Stimulated activated CD4-positive, alpha-beta T cell treated with anti-CD3 and anti-CD28 coated beads, Interleukin-1b, Interleukin-23, amount 100 ng/mL, for 48 hours (primary cell): ENCODE measurements at regions not wholly inside any gene's neighbourhood (a gene's known extent, or its start where the extent isn't known, plus 50 kb on each side); places are given as distances from the start of the nearest gene placed in this dataset.

Source experiments
- DNase-seq: peaks from one replicate; pipeline ENCODE4 v3.0.0-alpha.2; 2020

DNA sequence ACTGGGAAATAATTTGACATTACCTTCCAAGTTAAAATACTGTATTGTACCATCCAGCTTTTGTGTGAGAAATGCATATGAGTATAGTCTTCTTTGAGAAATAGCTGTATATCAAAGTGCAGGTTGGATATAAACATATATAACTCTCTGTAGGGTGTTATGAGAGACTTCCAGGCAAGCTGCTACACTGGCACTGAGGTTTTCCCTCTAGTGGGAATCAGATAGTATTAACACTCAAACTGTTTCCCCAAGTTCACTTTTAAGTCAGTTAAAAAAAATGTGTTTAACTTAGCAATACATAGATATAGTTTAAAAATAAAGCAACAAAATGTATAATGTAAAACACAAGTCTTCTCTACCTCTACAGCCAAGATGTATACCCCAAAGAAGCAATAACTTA, 368.4 kb upstream of the SLC8A1 start:
- DNase-seq: no peak

DNA sequence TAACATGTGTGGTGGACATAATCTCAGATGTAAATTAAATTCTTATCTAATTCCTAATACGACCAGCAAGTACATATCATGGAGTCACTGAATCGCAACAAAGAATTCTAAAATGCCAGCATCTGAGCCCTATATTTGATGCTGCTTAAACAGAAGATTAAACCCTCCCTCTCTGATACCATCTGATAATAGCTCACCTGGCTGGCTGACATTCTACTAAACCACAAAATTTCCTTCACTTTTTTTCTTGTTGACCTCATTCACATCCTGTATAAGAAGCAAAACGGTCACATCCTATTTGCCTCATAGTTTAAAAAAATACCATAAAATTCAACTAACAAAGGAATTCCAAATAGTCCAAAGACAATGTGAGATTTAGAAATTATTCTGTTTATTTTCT, 371.6 kb upstream of the SLC8A1 start:
- DNase-seq: no peak

DNA sequence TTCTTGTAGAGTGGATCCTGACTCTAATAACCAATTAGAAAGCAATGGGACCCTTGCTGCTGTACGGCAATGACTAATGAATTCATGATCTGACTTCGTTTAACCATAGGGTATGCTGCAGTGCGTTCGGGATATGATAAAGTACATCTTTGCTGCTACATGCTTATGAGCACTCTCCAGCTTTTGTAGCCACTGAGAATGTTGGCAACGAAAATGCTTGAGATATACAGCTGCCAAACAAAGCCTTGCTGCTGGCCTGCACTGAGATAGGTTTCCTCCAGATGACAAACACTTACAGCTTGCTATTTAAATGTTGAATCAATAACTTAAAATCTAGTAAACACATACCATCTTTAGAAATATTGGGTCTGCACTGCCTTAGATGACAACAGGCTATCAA, 372.4 kb upstream of the SLC8A1 start:
- no peak for DNase-seq

DNA sequence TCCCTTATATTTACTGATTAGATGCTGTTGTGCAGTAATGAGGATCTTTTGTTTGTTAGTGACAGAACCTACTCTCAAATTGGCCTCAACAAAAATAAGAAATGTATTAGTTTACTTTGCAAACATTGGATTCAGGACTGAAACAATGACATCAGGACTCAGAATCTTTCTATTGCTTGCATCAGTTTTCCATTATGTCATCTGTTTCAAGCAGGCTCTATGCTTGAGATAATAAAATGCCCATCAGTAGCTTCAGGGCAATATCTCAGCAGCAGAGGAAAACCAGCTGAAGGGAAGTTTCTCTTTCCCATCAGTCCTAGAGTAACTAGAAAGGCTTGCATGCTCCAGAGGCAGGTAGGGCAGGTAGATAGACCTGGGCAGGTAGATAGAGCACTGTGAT, 375.5 kb upstream of the SLC8A1 start:
- no peak for DNase-seq

DNA sequence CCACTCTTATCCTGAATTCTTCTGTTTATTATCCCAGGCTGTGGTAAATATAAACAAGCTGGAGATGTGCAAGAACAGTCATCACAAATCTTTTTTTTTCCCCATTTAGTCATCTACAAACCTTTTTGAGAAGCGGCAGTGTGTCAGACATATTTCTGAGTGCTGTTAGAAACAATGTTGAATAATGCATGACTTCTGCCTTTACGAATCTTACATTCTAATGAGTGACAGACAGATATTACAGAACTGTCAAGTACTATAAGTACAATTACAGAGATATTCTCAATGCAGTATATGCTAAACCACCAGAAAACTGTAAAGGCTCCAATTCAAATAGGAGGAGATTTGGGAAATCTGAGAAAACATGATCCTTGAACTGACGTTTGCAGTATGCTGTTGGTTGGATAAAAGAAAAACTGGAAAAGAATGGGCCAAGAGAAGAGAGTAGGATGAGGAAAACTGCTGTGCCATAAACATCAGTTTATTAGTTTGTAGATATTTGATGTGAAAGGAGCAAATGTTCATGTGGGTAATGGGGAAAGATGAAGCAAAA, 379.5 kb upstream of the SLC8A1 start:
- no peak for DNase-seq

DNA sequence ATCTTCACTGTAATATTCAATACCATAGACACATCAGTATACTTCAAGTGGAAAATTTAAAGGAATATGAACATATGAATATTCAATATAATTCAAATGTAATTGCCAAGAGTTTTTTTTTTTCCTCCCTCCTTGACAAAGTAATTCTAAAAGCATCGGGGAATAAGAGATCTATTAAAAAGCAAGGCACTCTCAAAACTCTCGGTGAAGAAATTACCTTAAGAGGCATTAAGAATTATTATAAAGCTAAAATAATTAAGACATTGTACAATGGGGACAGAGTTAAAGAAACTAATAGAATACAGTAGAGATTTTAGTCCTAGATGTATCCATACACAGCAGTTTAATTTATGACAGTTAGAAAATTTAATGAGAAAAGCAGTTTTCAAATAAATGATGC, 390.0 kb upstream of the SLC8A1 start:
- DNase-seq: no peak

DNA sequence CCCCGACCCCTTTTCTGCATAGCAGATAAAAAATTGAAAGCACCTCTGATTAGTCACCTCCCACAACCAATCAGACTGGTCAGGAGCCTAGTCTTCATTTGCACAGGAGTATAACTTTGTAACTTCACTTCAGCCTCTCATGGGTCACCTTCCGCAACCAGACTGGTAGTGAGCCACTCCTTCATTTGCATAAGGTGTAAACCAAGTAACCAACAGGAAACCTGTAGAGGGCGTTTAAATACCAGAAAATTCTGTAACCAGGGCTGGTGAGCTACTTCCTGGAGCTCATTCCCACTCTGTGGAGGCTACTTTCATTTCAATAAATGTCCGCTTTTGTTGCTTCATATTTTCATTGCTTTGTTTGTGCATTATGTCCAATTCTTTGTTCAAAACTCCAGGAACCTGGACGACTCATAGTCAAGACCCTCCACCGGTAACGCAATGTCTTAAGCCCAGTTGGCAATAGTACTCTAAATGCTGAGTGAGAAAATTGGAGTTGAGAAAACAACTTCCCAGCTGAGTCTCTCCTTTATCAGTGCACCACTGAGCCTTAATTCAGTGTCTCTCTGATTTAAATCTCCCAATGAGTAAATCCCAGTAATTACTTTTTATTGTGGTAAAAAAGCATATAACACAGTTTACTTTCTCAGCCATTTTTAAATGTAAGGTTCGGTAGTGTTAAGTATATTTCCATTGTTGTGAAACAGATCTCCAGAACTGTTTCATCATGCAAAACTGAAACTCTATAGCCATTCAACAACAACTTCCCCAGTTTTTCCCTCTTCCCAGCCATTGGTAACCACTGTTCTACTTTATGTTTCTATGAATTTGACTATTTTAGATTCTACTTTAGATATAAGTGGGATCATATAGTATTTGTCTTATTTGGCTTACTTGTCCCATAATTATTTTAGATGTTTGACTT, 392.7 kb upstream of the SLC8A1 start:
- DNase-seq: no peak

DNA sequence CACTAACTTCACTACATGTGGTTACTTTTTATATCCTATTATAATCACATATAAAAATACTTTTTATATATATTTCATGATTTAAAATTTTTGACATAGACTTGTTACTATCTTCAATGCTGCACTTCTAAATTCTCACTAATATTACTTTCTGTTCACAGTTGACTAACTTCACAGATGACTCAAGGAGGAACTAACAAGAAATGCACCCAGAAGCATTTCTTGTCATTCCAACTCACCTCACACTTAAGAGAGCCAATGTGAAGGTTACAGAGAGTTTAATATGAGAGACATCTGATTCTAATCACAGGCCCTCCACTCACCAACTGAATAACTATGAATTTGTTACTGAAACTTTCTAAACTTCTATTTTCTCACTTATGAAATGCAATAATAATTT, 399.8 kb upstream of the SLC8A1 start:
- DNase-seq: no peak

DNA sequence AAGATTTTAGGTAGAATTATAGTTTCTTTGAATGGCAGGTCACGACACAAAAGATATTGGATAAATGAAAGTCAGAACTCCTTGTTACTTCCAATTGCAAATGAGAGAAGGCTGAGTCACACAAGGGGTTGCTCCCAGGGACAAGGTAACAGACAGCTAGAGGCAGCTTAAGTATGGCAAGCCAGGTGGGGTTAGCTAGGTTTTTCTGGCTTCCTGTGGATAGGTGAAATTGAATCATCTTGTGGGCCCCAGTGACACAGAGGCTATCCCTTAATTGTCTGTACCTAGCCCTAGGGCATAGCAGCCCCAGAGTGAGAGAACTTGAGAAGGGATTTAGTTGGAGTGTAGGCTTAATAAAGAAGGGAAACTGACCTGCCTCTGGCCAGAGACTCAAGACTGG, 407.7 kb upstream of the SLC8A1 start:
- no peak for DNase-seq

DNA sequence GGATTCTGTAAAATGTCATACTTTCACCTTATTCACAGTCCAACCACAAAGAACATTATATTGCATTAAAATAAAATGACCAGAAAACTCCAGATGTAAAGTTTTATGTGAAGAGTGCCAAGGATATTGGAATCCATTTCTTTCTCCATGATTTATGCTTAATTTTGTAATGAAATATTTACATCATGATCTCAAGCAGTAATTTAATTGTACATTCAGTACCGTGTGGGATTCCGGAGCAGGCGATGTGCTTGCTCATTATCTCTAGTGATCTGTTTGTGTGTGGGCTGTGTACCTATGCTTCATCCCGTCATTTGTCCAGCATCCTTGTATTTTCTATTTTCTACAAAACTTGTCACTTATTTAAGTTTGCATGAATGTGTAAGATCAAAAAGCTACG, 415.9 kb upstream of the SLC8A1 start:
- no peak for DNase-seq

DNA sequence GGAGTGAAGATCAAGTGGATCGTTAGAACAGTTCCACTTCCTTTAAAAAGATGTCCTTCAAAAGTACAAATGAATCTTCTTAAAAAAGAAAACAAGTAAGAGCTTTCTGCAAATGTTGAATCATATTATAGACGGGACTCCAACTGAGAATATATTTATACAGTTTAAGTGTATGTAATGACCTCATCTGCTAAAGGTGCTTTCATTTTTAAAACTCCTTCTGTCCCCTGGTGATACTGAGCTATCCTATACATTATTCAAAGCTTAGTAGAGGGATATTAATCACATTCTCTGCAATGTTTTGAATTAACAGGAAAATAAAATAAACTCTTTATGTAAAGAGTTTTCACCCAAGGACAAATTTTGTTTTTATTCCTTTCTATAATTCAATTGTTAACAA, 420.7 kb upstream of the SLC8A1 start:
- no peak for DNase-seq

DNA sequence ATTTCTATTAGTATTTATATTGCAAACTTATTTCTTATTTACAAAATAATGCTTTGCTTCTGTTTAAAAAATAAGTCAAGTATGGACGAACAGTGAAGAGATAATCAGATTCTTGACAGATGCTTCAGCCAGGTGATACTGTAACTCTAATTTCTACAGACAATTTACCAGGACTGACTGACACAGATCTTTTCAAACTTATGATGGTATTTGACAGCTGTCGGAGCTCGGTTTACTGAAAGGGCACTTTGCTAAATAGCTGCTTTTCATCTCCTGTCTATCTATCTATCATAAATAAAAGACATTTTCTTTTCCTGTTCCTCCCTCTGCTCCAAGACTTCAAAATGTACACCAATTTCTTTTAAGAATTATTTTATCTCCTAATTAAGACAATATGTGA, 422.5 kb upstream of the SLC8A1 start:
- no peak for DNase-seq

DNA sequence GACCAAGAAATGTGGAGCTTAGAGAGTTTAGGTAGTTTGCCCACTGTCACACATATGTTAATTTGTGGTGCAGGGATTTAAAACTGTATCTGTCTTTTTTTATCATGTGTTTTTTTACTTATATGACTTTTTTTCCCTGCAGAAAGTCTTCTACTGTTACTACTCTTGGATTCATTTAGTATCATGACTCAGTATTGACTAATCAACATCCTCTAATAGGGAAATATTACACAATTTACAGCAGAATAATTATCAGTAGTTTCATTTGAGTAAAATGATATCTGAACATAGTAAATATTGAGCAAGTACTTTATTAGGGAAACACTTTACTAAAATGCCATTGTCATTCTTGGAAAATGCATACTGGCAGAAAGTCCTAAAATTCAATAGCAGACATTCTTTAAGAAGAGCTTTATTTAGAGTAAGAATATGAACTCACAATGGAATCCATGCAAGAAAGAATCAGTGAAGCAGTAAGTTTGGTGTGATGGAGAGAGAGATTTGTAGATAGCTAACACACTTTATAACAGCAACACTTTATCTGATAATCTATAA, 425.9 kb upstream of the SLC8A1 start:
- DNase-seq: no peak

DNA sequence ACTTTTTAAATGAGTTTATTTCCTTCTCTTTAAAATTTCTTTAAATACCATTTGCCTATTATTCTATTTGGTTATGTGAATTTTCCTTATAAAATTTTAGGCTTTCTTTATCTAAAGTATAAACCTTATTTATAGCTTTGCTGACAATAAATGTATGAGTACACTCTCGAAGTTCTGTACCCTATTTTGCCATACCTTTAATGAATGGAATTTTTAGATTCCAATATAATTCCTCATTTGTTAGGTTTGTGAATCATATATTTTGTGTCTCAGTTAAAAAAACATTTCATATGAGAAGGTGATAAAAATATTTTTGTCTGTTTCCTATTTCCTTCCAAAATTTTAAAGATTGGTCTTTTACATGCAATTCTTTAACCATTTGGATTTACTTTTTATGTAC, 427.4 kb upstream of the SLC8A1 start:
- DNase-seq: no peak

DNA sequence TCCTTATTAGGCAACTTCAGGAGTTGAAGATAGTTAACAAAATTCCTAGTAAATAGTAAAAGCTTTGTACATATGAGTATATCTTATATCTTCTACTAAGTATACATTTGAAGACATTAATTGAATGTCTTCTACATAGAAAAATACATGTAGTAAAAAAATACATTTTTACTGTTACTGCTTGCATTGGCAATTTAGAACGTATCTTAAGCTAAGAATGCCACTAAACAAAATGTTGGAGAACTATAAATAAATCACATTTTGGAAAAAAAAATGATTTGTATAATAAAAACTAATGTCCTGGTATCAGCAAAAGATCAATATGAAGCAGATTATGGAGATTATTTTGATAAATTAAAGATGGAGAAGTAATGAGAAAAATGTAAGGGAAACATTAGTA, 434.2 kb upstream of the SLC8A1 start:
- no peak for DNase-seq

DNA sequence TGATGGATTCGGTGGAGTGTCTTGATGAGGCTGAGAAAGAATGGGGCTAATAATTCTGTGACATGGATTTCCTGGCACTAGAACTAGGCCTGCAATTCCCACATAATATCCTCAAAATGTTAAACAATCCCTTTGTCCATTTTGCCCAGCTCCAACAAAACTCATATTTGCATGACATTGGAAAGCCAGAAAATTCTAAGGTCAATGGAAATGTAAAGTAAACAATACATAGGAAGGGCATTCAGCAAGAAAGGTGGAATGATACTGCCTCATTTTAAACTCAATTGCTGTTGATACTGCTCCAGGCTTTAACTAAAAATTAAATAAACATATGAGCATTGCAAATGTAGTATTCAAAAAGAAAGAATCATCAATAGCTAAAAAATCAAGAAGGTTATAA, 434.8 kb upstream of the SLC8A1 start:
- no peak for DNase-seq

DNA sequence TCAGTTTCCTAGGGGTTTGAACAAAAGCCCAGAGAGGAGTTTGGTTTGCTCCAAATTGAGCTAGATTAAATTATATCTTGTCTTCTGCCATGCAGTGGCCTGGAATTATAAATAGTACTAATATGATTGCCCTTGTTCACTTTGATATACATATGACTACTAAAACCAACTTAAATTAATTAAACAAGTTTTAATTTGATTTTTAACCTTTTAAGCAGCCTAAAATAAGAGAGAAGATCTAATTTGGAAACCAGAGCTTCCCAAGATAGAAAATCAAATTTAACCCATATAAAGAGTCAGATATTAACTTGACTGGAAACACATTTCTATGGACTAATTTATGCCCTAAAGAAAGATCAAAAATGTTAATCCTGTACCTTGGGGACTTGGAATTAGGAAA, 444.5 kb upstream of the SLC8A1 start:
- no peak for DNase-seq

DNA sequence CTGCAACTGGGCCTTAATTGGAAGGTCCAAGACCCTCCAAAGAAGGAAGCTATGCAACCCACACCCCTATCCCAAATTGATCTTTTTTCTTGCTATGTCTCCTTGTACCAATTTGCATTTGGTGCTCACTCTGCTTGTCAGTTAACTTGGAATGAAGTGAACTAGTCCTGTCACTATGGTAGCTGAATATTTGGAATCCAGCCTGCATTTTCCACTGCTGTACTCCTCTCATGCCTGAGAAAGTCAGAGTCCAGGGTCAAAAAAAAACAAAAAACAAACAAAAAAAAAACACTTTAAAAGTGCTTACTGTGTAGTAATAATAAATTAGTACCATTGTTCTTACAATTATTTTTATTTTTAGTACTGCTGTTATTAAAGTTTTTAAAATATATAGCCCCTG, 462.8 kb upstream of the SLC8A1 start:
- DNase-seq: no peak

DNA sequence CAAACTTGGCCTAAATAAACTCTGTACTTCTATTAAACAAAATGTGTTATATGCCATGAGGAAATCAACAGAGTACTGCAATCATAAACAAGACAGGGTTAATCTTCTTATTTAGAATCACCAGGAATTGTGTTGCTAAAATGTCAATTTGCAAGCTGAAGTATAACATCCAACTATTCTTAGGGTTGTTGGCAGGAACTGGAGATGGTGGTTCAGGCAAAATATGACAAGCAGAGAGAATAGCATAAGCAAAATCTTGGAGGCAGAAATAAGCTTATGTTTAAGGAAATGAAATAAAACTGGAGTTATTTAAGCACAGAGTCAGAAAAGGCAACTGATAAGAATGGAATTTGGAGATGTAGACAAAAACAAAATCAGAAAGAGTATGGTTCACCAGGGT, 463.8 kb upstream of the SLC8A1 start:
- no peak for DNase-seq

DNA sequence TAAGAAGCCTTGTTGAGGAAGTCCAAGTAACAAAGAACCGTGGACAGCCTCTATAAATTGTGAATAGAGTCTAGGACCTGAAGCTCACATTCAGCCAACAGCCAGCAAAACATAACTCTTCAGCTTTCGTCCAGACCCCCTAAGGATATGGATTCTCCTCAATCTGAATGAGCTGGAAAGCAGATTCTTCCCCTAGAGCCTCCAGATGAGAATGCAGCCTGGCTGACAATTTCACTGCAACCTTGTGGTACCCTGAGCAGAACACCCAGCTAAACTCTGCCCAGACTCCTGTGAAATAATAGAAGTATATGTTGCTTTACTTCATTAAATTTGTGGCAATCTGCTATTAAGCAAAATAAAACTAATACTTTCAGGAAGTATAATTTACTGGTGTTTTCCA, 483.5 kb upstream of the SLC8A1 start:
- DNase-seq: no peak

DNA sequence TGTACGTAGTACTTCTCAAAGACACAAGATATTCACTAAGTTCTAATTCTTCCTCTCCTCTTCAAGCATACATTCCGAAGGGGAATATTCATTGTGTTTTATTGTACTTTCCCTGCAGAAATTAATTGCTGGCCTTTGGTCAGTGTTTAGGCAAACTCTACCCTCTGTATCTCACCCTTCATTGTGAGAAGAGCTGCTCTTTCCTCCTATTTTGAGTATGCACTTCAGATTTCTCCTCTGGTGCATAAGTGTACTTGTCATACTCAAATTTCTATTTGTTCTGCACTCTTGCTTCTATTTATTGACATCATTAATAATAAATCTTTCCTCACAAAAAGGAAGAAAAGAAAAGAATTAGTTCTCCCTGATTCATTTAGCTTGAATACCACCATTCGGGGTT, 485.4 kb upstream of the SLC8A1 start:
- DNase-seq: no peak

DNA sequence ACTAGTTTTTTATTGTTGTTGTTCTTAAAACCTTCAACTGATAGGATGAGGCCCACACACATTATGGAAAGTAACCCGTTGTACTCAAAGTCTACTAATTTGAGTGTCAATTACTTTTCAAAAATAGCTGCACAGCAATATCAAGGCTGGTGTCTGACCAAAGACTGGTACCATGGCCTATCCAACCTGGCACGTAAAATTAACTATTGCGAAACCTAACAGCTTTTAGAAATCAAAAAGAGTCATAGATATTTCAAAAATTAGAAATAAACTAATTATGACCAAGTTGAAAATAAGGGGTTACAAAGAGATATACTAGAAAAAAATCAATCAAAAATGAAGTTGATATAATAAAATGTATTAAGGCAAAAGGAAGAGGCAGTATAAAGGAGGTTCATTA, 501.5 kb upstream of the SLC8A1 start:
- DNase-seq: no peak

DNA sequence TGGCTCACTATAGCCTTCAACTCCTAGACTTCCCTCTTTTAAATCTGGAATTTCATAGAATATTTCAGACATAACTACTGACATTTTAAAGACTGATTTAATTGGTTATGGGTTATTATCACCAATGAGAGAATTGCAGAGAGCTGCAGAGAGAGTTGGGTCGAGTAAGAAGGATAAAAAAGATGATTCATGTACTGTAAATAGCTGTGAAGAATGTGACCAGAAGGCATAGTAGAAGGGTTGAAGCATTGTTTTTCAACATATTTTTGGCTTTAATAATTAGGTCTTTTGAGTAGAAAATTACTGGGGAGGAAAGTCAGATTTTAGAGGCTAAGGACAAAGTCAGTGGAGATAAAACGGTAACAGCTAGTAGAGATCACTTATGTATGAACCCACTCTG, 503.2 kb upstream of the SLC8A1 start:
- DNase-seq: no peak

DNA sequence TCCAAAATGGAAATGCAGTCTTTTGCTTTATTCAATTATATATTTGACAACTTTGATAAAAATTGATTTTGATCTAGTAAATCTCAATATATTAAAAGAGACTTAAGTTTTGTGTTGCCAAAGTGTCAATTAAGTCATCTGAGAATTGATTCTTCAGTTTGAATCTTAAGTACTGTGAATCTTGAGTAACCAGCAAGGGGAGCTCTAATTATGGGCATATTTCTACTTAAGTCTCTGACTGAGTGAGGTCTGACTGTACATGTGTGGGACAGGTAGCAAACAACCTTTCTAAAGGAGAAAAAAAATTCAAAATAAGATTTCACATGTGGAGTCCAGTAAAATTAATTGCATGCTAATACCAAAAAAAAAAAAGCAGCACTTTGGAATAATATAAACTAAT, 503.7 kb upstream of the SLC8A1 start:
- DNase-seq: no peak

DNA sequence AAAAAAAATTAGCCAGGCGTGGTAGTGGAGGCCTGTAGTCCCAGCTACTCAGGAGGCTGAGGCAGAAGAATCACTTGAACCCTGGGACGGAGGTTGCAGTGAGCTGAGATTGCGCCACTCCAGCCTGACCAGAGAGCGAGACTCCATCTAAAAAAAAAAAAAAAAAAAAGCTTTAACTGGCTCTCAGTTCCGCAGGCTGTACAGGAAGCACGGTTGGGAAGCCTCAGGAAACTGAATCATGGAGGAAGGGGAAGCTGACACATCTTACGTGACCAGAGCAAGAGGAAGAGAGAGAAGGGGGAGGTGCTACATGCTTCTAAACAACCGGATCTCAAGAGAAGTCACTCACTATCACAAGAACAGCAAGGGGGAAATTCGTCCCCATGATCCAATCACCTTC, 505.6 kb upstream of the SLC8A1 start:
- DNase-seq: no peak
